ENCODE measurements at regions not wholly inside any gene's neighbourhood (a gene's known extent, or its start where the extent isn't known, plus 50 kb on each side); places are given as distances from the start of the nearest gene placed in this dataset.
"Not testable (repeated sequence)": the region's sequence is repeated elsewhere in the genome, so short reads cannot be mapped to it uniquely, and the experiment has no call there.

DNA sequence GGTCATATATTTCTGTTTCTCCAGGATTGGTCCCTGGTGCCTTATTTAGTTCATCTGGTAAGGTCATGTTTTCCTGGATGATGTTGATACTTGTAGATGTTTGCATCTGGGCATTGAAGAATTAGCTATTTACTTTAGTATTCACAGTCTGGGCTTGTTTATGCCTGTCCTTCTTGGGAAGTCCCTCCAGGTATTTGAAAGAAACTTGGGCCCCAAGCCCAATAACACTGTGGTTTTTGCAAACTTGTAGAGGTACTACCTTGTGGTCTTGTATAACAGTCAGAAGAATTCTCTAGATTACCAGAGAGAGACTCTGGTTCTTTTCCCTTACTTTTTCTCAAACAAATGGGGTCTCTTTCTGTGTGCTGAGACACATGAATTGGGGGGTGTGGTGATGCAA lies 251.4 kb upstream of the B3GALT2 start:
- ChIA-PET POLR2A (no interaction called here), CTCF (no interaction called here)
- H3K36me3 ChIP-seq (ENCODE audit: control insufficient read depth, insufficient read depth, low read length), result no peaks in the 10 kb centered on the region
- Mint-ChIP-seq H3K9me3 (ENCODE audit: unreplicated experiment) (peaks cover 13% of the 10 kb centered on the region), H3K4me1 (ENCODE audit: low read depth, unreplicated experiment) (no peaks in the 10 kb centered on the region), H3K4me3 (ENCODE audit: unreplicated experiment) (no peak overlapping the region), H3K27ac (ENCODE audit: unreplicated experiment) (no peak overlapping the region), H3K27me3 (ENCODE audit: insufficient read depth, unreplicated experiment) (no peaks in the 10 kb centered on the region), H3K36me3 (ENCODE audit: insufficient read depth, unreplicated experiment) (no peaks in the 10 kb centered on the region)
- TF ChIP-seq, protein P1, sequence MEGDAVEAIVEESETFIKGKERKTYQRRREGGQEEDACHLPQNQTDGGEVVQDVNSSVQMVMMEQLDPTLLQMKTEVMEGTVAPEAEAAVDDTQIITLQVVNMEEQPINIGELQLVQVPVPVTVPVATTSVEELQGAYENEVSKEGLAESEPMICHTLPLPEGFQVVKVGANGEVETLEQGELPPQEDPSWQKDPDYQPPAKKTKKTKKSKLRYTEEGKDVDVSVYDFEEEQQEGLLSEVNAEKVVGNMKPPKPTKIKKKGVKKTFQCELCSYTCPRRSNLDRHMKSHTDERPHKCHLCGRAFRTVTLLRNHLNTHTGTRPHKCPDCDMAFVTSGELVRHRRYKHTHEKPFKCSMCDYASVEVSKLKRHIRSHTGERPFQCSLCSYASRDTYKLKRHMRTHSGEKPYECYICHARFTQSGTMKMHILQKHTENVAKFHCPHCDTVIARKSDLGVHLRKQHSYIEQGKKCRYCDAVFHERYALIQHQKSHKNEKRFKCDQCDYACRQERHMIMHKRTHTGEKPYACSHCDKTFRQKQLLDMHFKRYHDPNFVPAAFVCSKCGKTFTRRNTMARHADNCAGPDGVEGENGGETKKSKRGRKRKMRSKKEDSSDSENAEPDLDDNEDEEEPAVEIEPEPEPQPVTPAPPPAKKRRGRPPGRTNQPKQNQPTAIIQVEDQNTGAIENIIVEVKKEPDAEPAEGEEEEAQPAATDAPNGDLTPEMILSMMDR (IDR thresholded peaks at IDR 0.05; ENCODE audit: insufficient read depth in 1 of 2, low read depth in 1 of 2, low read length in 1 of 2, severe bottlenecking in 1 of 2, unreplicated experiment in 1 of 2), result no peak
- H3K9me3 ChIP-seq, result no peaks in the 10 kb centered on the region
- no peak for DNase-seq
- intact Hi-C loops (cut with micrococcal nuclease; ENCODE audit: unreplicated experiment), result no loop called here
- no peaks in the 10 kb centered on the region for H3K27me3 ChIP-seq (replicated peaks; ENCODE audit: control insufficient read depth, insufficient read depth, low read length)
- no peaks in the 10 kb centered on the region for H3K4me1 ChIP-seq
- no TSS peak for BruUV-seq (replicated peaks)
- H3K4me3 ChIP-seq (ENCODE audit: low read depth, low read length), result no peak overlapping the region

DNA sequence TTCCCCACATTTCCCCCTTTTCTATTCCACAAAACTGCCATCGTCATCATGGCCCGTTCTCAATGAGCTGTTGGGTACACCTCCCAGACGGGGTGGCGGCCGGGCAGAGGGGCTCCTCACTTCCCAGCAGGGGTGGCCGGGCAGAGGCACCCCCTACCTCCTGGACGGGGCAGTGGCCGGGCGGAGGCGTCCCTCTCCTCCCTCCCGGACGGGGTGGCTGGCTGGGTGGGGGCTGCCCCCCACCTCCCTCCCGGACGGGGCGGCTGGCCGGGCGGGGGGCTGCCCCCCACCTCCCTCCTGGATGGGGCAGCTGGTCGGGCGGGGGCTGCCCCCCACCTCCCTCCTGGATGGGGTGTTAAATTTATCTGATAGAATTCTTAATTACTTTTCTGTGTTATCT lies 250.9 kb upstream of the B3GALT2 start:
- CTCF ChIA-PET; DNase-seq; H3K36me3 Mint-ChIP-seq (ENCODE audit: insufficient read depth, unreplicated experiment); H3K4me3 ChIP-seq (ENCODE audit: low read depth, low read length); H3K9me3 ChIP-seq; H3K4me1 ChIP-seq; intact Hi-C loops (cut with micrococcal nuclease; ENCODE audit: unreplicated experiment); BruUV-seq (replicated peaks); POLR2A ChIA-PET; H3K36me3 ChIP-seq (ENCODE audit: control insufficient read depth, insufficient read depth, low read length); H3K27me3 Mint-ChIP-seq (ENCODE audit: insufficient read depth, unreplicated experiment); H3K27ac Mint-ChIP-seq (ENCODE audit: unreplicated experiment); H3K27me3 ChIP-seq (replicated peaks; ENCODE audit: control insufficient read depth, insufficient read depth, low read length); H3K4me3 Mint-ChIP-seq (ENCODE audit: unreplicated experiment); H3K4me1 Mint-ChIP-seq (ENCODE audit: low read depth, unreplicated experiment): not testable (repeated sequence)
- H3K9me3 Mint-ChIP-seq (ENCODE audit: unreplicated experiment), result peaks cover 13% of the 10 kb centered on the region

DNA sequence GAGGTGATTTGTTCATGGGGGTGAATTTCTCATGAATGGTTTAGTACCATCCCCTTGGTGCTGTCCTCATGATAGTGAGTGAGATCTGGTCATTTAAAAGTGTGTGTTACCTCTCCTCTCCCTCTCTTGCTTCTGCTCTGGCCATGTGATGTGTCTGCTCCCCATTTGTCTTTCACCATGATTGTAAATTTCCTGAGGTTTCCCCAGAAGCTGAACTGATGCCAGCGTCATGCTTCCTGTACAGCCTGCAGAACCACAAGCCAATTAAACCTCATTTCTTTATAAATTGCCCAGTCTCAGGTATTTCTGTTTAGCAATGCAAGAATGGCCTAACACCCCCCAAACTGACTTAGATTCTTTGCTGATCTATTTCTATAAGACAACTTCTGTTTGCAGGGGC lies 249.4 kb upstream of the B3GALT2 start:
- no peak overlapping the region for H3K4me3 ChIP-seq (ENCODE audit: low read depth, low read length)
- no TSS peak for BruUV-seq (replicated peaks)
- no peaks in the 10 kb centered on the region for H3K36me3 ChIP-seq (ENCODE audit: control insufficient read depth, insufficient read depth, low read length)
- H3K9me3 ChIP-seq, result no peaks in the 10 kb centered on the region
- CTCF ChIA-PET, result no interaction called here
- no peaks in the 10 kb centered on the region for H3K27me3 Mint-ChIP-seq (ENCODE audit: insufficient read depth, unreplicated experiment)
- TF ChIP-seq, protein P1 (IDR thresholded peaks at IDR 0.05; ENCODE audit: insufficient read depth in 1 of 2, low read depth in 1 of 2, low read length in 1 of 2, severe bottlenecking in 1 of 2, unreplicated experiment in 1 of 2), result no peak
- intact Hi-C loops (cut with micrococcal nuclease; ENCODE audit: unreplicated experiment), result no loop called here
- no peak overlapping the region for H3K27ac Mint-ChIP-seq (ENCODE audit: unreplicated experiment)
- no peaks in the 10 kb centered on the region for H3K4me1 Mint-ChIP-seq (ENCODE audit: low read depth, unreplicated experiment)
- no peak overlapping the region for H3K4me3 Mint-ChIP-seq (ENCODE audit: unreplicated experiment)
- peaks cover 13% of the 10 kb centered on the region for H3K9me3 Mint-ChIP-seq (ENCODE audit: unreplicated experiment)
- POLR2A ChIA-PET, result no interaction called here
- H3K4me1 ChIP-seq, result 0 out of 2 replicates have a peak, but pooled peaks cover 8% of the 10 kb centered on the region
- H3K36me3 Mint-ChIP-seq (ENCODE audit: insufficient read depth, unreplicated experiment), result no peaks in the 10 kb centered on the region
- DNase-seq, result no peak
- no peaks in the 10 kb centered on the region for H3K27me3 ChIP-seq (replicated peaks; ENCODE audit: control insufficient read depth, insufficient read depth, low read length)

DNA sequence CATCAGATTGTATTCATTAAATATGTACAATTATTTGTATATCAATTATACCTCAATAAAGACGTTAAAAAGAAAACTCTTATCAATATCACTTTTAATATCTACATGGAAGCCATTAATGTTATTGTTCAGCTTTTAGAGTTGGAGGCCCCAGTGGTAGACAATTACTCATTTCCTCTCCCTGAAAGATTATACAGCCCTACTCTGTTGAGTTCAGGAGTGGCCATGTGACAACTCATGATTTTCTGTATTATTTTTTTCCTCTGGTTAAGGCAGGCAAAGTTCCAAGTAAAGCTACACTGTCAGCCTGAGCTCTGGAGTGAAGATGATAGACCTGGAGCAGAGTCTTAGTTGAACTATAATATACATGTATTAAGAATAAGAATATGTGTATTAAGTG lies 247.9 kb upstream of the B3GALT2 start:
- POLR2A ChIA-PET, result no interaction called here
- peaks cover 19% of the 10 kb centered on the region for H3K9me3 Mint-ChIP-seq (ENCODE audit: unreplicated experiment)

More for the DNA sequence above, 247.9 kb upstream of the B3GALT2 start:
- H3K27me3 ChIP-seq (replicated peaks; ENCODE audit: control insufficient read depth, insufficient read depth, low read length), result no peaks in the 10 kb centered on the region
- no TSS peak for BruUV-seq (replicated peaks)
- no peaks in the 10 kb centered on the region for H3K36me3 ChIP-seq (ENCODE audit: control insufficient read depth, insufficient read depth, low read length)
- no peak for DNase-seq
- Mint-ChIP-seq H3K27ac (ENCODE audit: unreplicated experiment) (no peak overlapping the region), H3K4me3 (ENCODE audit: unreplicated experiment) (no peak overlapping the region), H3K27me3 (ENCODE audit: insufficient read depth, unreplicated experiment) (peaks cover 2% of the 10 kb centered on the region), H3K36me3 (ENCODE audit: insufficient read depth, unreplicated experiment) (no peaks in the 10 kb centered on the region), H3K4me1 (ENCODE audit: low read depth, unreplicated experiment) (no peaks in the 10 kb centered on the region)
- 0 out of 2 replicates have a peak, but pooled peaks cover 8% of the 10 kb centered on the region for H3K4me1 ChIP-seq
- H3K9me3 ChIP-seq, result no peaks in the 10 kb centered on the region
- CTCF ChIA-PET, result no interaction called here
- TF ChIP-seq, protein P1 (IDR thresholded peaks at IDR 0.05; ENCODE audit: insufficient read depth in 1 of 2, low read depth in 1 of 2, low read length in 1 of 2, severe bottlenecking in 1 of 2, unreplicated experiment in 1 of 2), result no peak
- intact Hi-C loops (cut with micrococcal nuclease; ENCODE audit: unreplicated experiment), result no loop called here
- no peak overlapping the region for H3K4me3 ChIP-seq (ENCODE audit: low read depth, low read length)
